ENCODE measurements at regions not wholly inside any gene's neighbourhood (a gene's known extent, or its start where the extent isn't known, plus 50 kb on each side); places are given as distances from the start of the nearest gene placed in this dataset.

DNA sequence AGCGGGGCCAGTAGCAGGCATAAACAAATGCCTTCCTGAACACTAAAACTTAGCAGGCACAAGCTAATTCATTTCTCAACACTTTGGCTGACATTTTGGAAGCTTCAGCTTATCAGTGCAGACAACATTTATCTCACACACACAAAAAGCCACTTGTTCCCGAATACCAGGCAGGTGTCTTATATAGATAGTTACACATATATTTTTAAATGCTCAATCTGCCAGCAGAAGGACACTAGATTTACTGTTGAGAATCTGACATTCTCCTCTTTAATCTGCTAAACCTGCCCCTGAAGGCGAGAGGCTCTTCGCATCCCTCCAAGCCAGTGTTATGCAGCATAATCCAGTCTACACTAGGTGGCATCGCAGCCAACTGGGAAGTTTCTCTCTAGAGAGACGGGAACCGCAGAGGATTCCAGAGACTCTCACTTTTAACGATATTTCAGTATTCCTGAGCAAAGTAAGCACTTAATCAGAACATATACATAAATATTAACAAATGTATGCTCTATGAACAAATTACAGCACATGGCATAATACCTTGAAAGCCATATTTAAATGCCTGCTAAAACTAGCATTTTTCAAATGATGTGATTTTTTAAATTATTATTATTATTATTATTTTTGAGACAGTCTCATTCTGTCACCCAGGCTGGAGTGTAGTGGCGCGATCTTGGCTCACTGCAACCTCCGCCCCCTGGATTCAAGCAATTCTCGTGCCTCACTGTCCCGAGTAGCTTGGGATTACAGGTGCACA is 90.2 kb upstream of the SCG2 start:
- no peak for DNase-seq (ENCODE audit: low spot score)
- no peak for ATAC-seq (ENCODE audit: insufficient number of reproducible peaks, low FRiP score, low read depth)
- TF ChIP-seq, protein P1, sequence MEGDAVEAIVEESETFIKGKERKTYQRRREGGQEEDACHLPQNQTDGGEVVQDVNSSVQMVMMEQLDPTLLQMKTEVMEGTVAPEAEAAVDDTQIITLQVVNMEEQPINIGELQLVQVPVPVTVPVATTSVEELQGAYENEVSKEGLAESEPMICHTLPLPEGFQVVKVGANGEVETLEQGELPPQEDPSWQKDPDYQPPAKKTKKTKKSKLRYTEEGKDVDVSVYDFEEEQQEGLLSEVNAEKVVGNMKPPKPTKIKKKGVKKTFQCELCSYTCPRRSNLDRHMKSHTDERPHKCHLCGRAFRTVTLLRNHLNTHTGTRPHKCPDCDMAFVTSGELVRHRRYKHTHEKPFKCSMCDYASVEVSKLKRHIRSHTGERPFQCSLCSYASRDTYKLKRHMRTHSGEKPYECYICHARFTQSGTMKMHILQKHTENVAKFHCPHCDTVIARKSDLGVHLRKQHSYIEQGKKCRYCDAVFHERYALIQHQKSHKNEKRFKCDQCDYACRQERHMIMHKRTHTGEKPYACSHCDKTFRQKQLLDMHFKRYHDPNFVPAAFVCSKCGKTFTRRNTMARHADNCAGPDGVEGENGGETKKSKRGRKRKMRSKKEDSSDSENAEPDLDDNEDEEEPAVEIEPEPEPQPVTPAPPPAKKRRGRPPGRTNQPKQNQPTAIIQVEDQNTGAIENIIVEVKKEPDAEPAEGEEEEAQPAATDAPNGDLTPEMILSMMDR (IDR thresholded peaks at IDR 0.05): peak; percentile 41
- H3K27me3 ChIP-seq (replicated peaks; ENCODE audit: insufficient read depth): no peaks in the 10 kb centered on the region
- no peak overlapping the region for H3K27ac ChIP-seq
- H3K36me3 ChIP-seq: no peaks in the 10 kb centered on the region
- no peak overlapping the region for H3K4me3 ChIP-seq
- no peaks in the 10 kb centered on the region for H3K9me3 ChIP-seq
- H3K4me1 ChIP-seq (ENCODE audit: control insufficient read depth in 1 of 2, low read depth in 2 of 2): no peaks in the 10 kb centered on the region

DNA sequence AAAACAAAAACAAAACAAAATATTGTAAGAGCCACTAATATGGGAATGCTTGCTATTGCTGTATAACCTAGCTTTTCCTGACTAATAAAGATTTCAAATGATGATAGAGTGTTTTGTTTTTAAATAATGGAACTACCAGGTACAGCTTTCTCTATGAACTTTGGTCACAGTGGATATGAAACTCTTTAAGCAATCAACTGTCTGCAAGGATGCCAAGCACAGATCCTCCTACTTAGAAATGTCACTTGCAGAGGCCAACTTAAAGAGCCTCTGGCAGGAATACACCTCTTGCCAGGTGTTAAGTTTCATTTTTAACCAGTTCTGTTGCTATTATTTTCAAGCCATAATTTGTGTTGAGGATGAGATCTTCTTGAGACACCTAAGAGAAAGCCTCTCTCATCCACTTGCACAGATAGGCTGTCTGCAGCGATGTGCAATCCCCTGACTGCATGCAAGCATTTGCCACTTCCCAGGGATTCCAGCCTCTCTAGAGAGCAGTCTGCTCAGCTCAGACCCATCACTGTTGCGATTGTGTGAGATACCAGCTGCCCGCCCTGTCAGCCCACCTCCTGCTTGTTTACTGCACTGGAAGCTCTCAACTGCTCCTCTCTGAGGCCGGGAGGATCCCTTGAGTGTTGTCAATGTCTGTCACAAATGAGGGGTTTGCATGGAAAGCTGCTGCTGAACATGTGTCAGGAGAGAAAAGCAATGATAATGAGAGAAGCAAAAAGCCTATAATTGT is 86.1 kb upstream of the SCG2 start:
- ATAC-seq (ENCODE audit: insufficient number of reproducible peaks, low FRiP score, low read depth) (no peak), DNase-seq (ENCODE audit: low spot score) (no peak)
- H3K27me3 ChIP-seq (replicated peaks; ENCODE audit: insufficient read depth): no peaks in the 10 kb centered on the region
- H3K9me3 ChIP-seq: no peaks in the 10 kb centered on the region
- H3K4me1 ChIP-seq (ENCODE audit: control insufficient read depth in 1 of 2, low read depth in 2 of 2): no peaks in the 10 kb centered on the region
- no peaks in the 10 kb centered on the region for H3K36me3 ChIP-seq
- TF ChIP-seq, protein P1 (IDR thresholded peaks at IDR 0.05): no peak
- H3K27ac ChIP-seq: no peak overlapping the region
- H3K4me3 ChIP-seq: no peak overlapping the region

DNA sequence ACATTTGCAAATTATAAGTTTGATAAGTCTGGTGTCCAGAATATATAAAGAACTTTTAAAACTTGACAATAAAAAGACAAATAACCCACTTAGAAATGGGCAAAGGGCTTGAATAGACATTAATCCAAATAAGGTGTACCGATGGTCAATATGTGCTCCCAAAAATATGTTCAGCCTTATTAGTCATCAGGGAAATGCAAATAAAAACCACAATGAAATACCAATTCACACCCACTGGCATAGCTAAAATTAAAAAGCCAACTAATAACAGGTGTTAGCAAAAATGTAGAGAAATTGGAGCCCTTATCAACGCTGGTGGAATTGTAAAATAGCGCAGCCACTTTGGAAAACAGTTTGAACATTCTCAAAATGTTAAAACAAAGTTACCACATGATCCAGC is 79.0 kb upstream of the SCG2 start:
- H3K27ac ChIP-seq: no peak overlapping the region
- H3K4me3 ChIP-seq: no peak overlapping the region
- no peaks in the 10 kb centered on the region for H3K9me3 ChIP-seq
- TF ChIP-seq, protein P1 (IDR thresholded peaks at IDR 0.05): no peak
- H3K36me3 ChIP-seq: no peaks in the 10 kb centered on the region
- no peaks in the 10 kb centered on the region for H3K4me1 ChIP-seq (ENCODE audit: control insufficient read depth in 1 of 2, low read depth in 2 of 2)
- no peak for DNase-seq (ENCODE audit: low spot score)
- ATAC-seq (ENCODE audit: insufficient number of reproducible peaks, low FRiP score, low read depth): no peak
- no peaks in the 10 kb centered on the region for H3K27me3 ChIP-seq (replicated peaks; ENCODE audit: insufficient read depth)

DNA sequence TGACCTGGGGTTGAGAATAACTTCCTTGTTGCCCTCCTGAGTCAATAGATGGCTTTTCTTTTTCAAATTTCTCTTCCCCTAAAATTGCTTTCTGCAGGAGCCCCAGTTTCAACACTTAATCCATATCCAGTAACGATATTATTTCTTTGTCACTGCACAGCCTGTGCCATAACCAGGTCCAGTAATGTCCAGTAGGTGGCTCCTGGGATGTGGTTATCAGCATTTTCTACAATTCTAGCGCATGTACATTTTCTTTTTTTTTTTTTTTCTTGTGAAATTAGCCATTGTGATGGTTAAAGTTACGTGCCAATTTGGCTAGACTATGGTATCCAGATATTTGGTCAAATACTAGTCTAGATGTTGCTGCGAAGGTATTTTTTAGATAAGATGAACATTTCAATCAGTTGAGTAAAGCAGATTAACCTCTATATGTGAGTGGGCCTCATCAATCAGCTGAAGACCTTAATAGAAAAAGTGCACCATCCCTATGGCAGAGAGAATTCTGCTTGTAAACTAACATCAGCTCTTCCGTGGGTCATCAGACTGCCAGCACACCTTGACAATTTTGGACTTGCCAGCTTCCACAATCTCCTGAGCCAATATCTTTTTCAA is 72.9 kb upstream of the SCG2 start:
- Histone ChIP-seq H3K4me1 (ENCODE audit: control insufficient read depth in 1 of 2, low read depth in 2 of 2) (no peaks in the 10 kb centered on the region), H3K27ac (no peak overlapping the region), H3K36me3 (no peaks in the 10 kb centered on the region), H3K9me3 (no peaks in the 10 kb centered on the region), H3K4me3 (no peak overlapping the region), H3K27me3 (replicated peaks; ENCODE audit: insufficient read depth) (no peaks in the 10 kb centered on the region)
- DNase-seq (ENCODE audit: low spot score): no peak
- TF ChIP-seq, protein P1 (IDR thresholded peaks at IDR 0.05): peak; percentile 36
- no peak for ATAC-seq (ENCODE audit: insufficient number of reproducible peaks, low FRiP score, low read depth)

Data from thoracic aorta (tissue), 2 donors.